IPS-18a (cell line): ENCODE measurements at regions not wholly inside any gene's neighbourhood (a gene's known extent, or its start where the extent isn't known, plus 50 kb on each side); places are given as distances from the start of the nearest gene placed in this dataset.

ENCODE experiments used
- H3K27ac ChIP-seq: one replicate; pipeline ENCODE4 v1.5.1; 2013; ENCODE audit warnings: low read length
- H3K27me3 ChIP-seq: one replicate; pipeline ENCODE4 v1.6.1; 2013; ENCODE audit warnings: mild to moderate bottlenecking, low read length; ENCODE audit not compliant: control insufficient read depth, insufficient read depth
- H3K36me3 ChIP-seq: one replicate; pipeline ENCODE4 v1.6.1; 2013; ENCODE audit warnings: low read depth, low read length; ENCODE audit not compliant: control insufficient read depth
- H3K4me1 ChIP-seq: one replicate; pipeline ENCODE4 v1.6.1; 2013; ENCODE audit warnings: low read depth, low read length; ENCODE audit not compliant: control insufficient read depth
- H3K4me3 ChIP-seq: one replicate; pipeline ENCODE4 v1.5.1; 2013; ENCODE audit warnings: low read length
- H3K9ac ChIP-seq: one replicate; pipeline ENCODE4 v1.6.1; 2013; ENCODE audit warnings: mild to moderate bottlenecking, low read length, moderate library complexity
- H3K9me3 ChIP-seq: one replicate; pipeline ENCODE4 v1.6.1; 2013; ENCODE audit warnings: low read depth, low read length; ENCODE audit not compliant: control insufficient read depth

DNA sequence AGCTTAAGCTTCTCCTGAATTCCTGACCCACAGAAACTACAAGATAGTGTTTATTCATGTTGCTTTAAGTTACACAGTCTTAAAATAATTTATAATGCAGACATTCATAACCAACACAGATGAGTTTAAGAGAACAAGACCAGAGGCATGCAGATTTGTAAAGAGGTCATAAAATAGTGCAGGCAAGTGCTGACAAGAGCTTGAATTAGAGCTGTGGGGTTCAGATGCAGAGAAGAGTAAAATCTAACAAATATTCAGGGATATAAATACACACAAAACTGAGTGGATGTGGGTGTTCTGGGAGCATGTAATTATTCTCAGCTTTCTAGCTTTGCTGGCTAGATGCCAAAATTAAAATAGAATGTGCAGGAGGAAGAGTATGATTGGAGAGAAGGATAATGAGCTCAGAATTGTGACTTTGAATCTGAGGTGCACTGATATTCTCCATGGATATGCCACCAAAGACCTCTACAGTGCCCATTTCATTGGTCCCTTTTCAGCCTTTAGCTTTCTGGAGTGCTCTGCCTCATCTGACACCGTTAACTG lies 291.9 kb upstream of the SGK1 start:
- H3K4me3 ChIP-seq, result no peak overlapping the region
- no peak overlapping the region for H3K9ac ChIP-seq
- no peaks in the 10 kb centered on the region for H3K9me3 ChIP-seq
- H3K36me3 ChIP-seq, result no peaks in the 10 kb centered on the region
- no peak overlapping the region for H3K27ac ChIP-seq
- H3K27me3 ChIP-seq, result no peaks in the 10 kb centered on the region
- no peaks in the 10 kb centered on the region for H3K4me1 ChIP-seq

DNA sequence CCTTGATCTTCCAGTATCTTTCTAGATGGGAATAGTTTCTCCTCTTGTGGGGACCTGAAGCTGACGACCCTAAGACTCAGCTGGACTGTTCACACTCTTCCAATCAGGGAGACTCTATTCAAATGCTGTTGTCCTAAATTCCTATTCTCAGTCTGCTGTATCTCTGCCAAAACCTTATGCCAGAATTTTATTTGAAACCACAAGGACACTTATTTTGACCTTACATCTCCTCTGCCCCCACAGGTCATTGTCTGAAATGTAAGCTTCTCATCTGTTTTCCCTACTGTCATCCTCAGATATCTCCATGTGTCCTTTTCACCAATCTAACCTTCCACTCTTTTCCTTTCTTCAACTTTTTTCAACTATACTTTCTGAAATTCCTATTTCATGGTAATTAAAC lies 289.5 kb upstream of the SGK1 start:
- H3K27ac ChIP-seq, result no peak overlapping the region
- H3K9me3 ChIP-seq, result no peaks in the 10 kb centered on the region
- no peaks in the 10 kb centered on the region for H3K27me3 ChIP-seq
- no peaks in the 10 kb centered on the region for H3K4me1 ChIP-seq
- no peaks in the 10 kb centered on the region for H3K36me3 ChIP-seq
- no peak overlapping the region for H3K4me3 ChIP-seq
- no peak overlapping the region for H3K9ac ChIP-seq

DNA sequence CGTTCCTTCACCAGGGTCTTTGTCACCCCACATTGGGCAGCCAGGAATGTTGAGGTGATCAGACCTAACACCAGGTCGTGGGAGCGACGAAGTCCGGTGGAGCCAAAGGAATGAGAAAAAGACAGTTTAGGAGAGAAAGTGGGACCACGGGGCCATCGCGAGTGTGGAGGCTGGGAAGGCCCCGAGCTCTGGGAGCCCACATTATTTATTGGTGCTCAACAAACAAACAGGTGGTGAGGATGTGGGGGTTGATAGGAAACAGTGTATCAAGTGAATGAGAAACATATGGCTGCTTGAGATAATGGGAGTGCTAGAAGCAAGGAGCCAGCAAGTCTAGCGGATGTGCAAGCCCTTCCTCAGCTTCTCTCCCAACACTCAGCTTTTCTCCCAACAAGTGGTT lies 287.1 kb upstream of the SGK1 start:
- no peaks in the 10 kb centered on the region for H3K4me1 ChIP-seq
- H3K9ac ChIP-seq, result no peak overlapping the region
- H3K36me3 ChIP-seq, result no peaks in the 10 kb centered on the region
- H3K27me3 ChIP-seq, result no peaks in the 10 kb centered on the region
- H3K27ac ChIP-seq, result no peak overlapping the region
- H3K4me3 ChIP-seq, result no peak overlapping the region
- peaks cover 7% of the 10 kb centered on the region for H3K9me3 ChIP-seq

DNA sequence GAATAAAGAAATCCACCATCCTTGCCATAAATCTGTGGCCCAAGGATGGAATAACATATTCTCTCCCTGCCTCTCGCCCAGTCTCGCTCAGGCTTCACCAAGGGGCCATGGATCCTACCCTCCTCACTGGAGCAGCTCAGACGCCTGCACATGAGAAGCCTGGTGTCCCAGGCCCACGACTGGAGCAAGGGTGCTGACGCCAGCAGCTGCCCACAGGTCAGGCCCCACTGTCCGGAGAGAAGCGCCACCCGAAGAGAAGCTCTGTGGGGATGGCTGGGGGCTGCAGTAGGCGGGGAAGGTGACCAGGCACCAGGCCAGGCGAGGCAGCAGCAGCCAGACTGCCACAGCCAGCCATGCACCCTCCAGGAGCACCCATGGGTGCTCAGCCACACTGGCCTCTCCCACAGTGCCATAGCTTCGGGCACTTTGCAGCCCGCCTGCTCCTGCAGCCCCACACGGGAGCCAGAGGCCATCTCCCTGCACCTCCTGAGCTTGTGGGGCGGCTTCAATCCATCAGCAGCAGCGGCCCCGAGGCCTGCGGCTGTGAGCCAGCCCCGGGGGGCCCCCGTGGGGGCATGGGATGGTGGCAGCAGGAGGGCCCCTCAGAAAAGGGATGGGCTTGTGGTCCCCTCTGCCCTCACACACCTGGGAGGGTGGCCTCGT lies 286.2 kb upstream of the SGK1 start:
- Histone ChIP-seq H3K4me1 (no peaks in the 10 kb centered on the region), H3K27ac (no peak overlapping the region), H3K9me3 (peaks cover 7% of the 10 kb centered on the region), H3K4me3 (no peak overlapping the region), H3K36me3 (no peaks in the 10 kb centered on the region), H3K9ac (no peak overlapping the region), H3K27me3 (no peaks in the 10 kb centered on the region)

DNA sequence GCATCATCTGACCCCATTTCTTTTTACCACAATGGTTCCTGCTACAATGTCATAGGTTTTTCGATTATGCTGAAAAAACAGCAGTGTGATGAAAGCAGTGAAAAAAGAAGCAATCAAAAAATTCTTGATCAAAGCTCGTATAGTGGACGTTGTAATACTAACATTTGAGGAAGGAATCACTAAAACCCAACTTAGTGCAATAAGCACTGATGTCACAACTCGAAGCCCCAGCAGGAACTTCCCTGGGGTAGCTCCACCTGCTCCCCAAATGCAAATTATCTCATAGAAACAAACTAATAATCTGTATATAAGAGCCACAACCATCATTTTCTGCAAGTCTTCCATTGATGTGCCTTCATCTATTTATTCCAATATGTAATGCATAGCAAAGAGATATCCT lies 285.6 kb upstream of the SGK1 start:
- Histone ChIP-seq H3K4me3 (no peak overlapping the region), H3K9me3 (peaks cover 7% of the 10 kb centered on the region), H3K36me3 (no peaks in the 10 kb centered on the region), H3K27me3 (no peaks in the 10 kb centered on the region), H3K4me1 (no peaks in the 10 kb centered on the region), H3K9ac (no peak overlapping the region), H3K27ac (no peak overlapping the region)

DNA sequence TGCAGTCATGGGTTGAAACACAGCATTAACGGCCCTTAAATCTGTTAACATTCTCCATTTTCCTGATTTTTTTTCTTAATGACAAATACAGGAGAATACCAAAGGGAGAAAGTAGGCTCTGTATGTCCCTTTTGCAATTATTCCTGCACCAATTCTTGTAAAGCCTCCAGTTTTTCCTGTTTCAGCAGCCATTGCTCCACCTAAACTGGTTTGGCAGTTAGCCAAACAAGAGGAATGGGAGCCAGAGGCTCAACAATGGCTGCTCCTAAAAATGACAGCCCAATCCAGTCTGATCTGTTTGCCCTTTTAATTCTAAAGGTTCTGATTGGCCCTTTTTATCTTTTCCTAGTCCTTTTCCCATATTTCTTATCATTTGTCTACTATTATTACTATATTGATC lies 284.2 kb upstream of the SGK1 start:
- no peak overlapping the region for H3K27ac ChIP-seq
- H3K9ac ChIP-seq, result no peak overlapping the region
- peaks cover 7% of the 10 kb centered on the region for H3K9me3 ChIP-seq
- H3K36me3 ChIP-seq, result no peaks in the 10 kb centered on the region
- no peak overlapping the region for H3K4me3 ChIP-seq
- H3K27me3 ChIP-seq, result no peaks in the 10 kb centered on the region
- H3K4me1 ChIP-seq, result no peaks in the 10 kb centered on the region

DNA sequence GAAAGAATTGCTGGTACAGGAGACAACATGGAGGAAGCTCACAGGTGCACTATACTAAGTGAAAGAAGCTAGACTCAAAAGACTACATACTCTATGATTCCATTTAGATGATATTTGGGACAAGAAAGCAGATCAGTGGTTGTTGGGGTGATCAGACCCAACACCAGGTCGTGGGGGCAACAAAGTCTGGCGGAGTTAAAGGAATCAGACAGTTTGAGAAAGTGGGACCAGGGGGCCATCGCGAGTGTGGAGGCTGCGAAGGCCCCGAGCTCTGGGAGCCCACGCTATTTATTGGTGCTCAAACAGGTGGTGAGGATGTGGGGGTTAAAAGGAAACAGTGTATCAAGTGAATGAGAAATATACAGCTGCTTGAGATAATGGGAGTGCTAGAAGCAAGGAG lies 282.8 kb upstream of the SGK1 start:
- no peaks in the 10 kb centered on the region for H3K27me3 ChIP-seq
- no peak overlapping the region for H3K4me3 ChIP-seq
- no peaks in the 10 kb centered on the region for H3K36me3 ChIP-seq
- peaks cover 7% of the 10 kb centered on the region for H3K9me3 ChIP-seq
- no peaks in the 10 kb centered on the region for H3K4me1 ChIP-seq
- no peak overlapping the region for H3K27ac ChIP-seq
- no peak overlapping the region for H3K9ac ChIP-seq

DNA sequence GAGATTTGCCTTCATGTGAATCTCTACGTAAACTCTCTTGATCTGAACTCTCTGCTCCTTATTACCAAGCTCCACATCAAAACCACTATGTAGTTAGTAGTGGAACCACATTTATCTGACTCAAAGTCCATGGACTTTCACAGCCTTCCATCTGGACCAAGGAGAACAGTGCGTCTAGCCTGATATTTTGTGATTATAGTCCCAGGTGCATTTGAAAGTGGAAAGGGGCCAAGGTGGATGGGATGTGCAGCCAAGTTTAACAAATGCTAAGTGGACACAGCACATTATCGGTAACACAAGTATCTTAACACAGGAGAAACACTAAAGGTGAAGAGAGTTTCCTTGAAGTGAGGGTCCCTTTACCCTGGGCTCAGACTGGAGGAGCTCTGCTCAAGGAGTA lies 281.2 kb upstream of the SGK1 start:
- Histone ChIP-seq H3K27ac (no peak overlapping the region), H3K9me3 (peaks cover 7% of the 10 kb centered on the region), H3K27me3 (no peaks in the 10 kb centered on the region), H3K36me3 (no peaks in the 10 kb centered on the region), H3K4me3 (no peak overlapping the region), H3K4me1 (no peaks in the 10 kb centered on the region), H3K9ac (no peak overlapping the region)

DNA sequence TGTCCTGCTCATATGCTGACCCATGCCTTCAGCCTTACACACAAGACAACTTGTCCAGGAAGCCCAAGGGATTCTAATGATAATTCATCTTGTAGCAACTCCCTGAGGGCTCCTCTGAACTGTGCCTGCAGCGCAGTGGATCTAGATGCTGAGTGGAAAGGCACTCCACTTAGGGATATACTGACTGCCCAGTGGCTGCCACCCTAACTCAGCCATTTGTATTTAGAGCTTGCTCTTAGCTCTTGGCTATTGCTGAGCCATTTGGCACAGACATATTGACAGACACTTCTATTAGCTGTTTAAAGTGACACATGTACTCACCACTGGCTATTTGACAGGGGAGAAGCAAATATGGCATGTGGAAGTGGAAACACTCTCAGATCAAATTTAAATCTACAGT lies 278.3 kb upstream of the SGK1 start:
- no peak overlapping the region for H3K27ac ChIP-seq
- H3K9ac ChIP-seq, result no peak overlapping the region
- H3K27me3 ChIP-seq, result no peaks in the 10 kb centered on the region
- no peaks in the 10 kb centered on the region for H3K36me3 ChIP-seq
- H3K9me3 ChIP-seq, result peaks cover 7% of the 10 kb centered on the region
- H3K4me1 ChIP-seq, result no peaks in the 10 kb centered on the region
- H3K4me3 ChIP-seq, result no peak overlapping the region

DNA sequence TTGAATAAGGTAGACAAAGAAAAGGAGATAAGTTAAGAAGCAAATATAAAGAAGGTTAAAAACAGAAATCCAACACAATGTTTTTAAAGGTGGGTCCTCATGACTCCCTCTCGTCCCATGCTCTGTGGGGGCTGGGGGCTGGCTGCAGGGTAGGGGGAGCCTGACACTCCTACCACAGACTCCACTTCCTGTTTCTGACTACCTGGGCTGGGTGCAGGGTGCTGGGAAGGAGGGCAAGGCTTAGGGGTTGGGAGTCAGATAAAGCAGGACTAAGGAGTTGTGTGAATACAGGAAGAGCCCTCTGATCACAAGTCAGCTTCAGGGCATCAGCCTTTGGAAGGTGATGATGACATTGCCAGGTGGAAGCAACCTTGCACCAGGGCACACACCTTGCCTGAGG lies 277.0 kb upstream of the SGK1 start:
- Histone ChIP-seq H3K4me1 (no peaks in the 10 kb centered on the region), H3K9ac (no peak overlapping the region), H3K36me3 (no peaks in the 10 kb centered on the region), H3K4me3 (no peak overlapping the region), H3K9me3 (no peaks in the 10 kb centered on the region), H3K27me3 (no peaks in the 10 kb centered on the region), H3K27ac (no peak overlapping the region)

DNA sequence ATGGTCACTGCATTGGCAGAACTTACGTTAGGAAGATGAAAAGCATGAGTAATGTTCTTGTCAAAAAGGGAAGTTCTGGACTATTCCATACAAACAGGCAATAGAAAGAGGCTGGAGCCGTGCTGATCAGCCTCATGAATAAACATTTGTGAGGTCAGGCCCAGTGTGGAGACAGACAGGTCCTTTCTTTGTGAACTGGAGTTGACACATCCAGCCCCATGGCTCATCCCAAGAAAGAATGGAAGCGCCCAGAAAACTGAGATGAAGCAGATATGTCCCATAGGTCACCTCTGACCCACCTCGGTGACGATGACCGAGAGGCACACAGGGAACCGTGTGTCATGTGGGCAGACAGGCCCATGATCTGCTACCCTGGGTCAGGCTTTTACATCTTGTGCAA lies 276.0 kb upstream of the SGK1 start:
- no peak overlapping the region for H3K4me3 ChIP-seq
- no peaks in the 10 kb centered on the region for H3K4me1 ChIP-seq
- no peak overlapping the region for H3K9ac ChIP-seq
- no peaks in the 10 kb centered on the region for H3K9me3 ChIP-seq
- H3K27ac ChIP-seq, result no peak overlapping the region
- no peaks in the 10 kb centered on the region for H3K27me3 ChIP-seq
- H3K36me3 ChIP-seq, result no peaks in the 10 kb centered on the region

DNA sequence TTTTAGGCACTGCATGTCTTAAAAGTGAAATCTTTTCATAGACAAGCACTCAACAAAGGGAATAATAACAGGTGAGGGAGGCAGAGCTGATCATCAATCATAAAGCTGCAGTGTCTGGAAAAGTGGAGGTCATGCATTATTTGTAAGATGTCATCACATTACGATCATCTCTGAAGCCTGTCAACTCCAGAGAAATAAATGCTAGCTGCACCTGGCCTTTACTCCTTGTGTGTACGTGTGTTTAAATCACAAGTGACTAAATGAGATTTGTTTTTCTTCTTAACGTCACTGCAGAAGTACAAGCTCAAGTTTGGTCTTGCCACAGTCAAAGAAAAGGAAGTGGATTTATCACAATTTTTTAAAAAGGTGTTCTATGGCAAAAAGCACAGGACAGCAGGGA lies 275.5 kb upstream of the SGK1 start:
- Histone ChIP-seq H3K36me3 (no peaks in the 10 kb centered on the region), H3K27me3 (no peaks in the 10 kb centered on the region), H3K4me3 (no peak overlapping the region), H3K27ac (no peak overlapping the region), H3K4me1 (no peaks in the 10 kb centered on the region), H3K9me3 (no peaks in the 10 kb centered on the region), H3K9ac (no peak overlapping the region)
